Activated T-cell treated with anti-CD3 and anti-CD28 coated beads, Interleukin-2, amount 50 U/mL, for 72 hours (primary cell): ENCODE measurements at regions not wholly inside any gene's neighbourhood (a gene's known extent, or its start where the extent isn't known, plus 50 kb on each side); places are given as distances from the start of the nearest gene placed in this dataset.

Experiments
- ATAC-seq, 2 donors: fragments of 150-1000 bp; cut with Tn5 transposase; replicated peaks in 1 of 2; 2 replicates each; pipeline ENCODE4 v1.10.0; 2021; ENCODE audit warnings: moderate library complexity in 2 of 2, mild to moderate bottlenecking in 1 of 2
- DNase-seq, 2 donors: peaks; one replicate each; pipeline ENCODE4 v3.0.0; 2021 to 2022; ENCODE audit warnings: mixed read lengths in 1 of 2
- H3K27ac Mint-ChIP-seq: one replicate; pipeline ENCODE4 v1.8.0; 2022; ENCODE audit warnings: mild to moderate bottlenecking, moderate library complexity, mixed read lengths
- H3K27me3 Mint-ChIP-seq: one replicate; pipeline ENCODE4 v1.8.0; 2022; ENCODE audit warnings: low read depth, mixed read lengths
- H3K36me3 Mint-ChIP-seq, 2 donors: one replicate each; pipeline ENCODE4 v1.8.0; 2022; ENCODE audit warnings: mixed read lengths in 2 of 2, mild to moderate bottlenecking in 1 of 2; ENCODE audit not compliant: insufficient read depth in 2 of 2
- H3K4me1 Mint-ChIP-seq: one replicate; pipeline ENCODE4 v1.8.0; 2022; ENCODE audit warnings: low read depth, mixed read lengths
- H3K4me3 Mint-ChIP-seq, 2 donors: one replicate each; pipeline ENCODE4 v1.8.0; 2022; ENCODE audit warnings: mild to moderate bottlenecking in 2 of 2, mixed read lengths in 2 of 2, moderate library complexity in 2 of 2
- H3K9me3 Mint-ChIP-seq, 2 donors: one replicate each; pipeline ENCODE4 v1.8.0; 2022; ENCODE audit warnings: mixed read lengths in 2 of 2

DNA sequence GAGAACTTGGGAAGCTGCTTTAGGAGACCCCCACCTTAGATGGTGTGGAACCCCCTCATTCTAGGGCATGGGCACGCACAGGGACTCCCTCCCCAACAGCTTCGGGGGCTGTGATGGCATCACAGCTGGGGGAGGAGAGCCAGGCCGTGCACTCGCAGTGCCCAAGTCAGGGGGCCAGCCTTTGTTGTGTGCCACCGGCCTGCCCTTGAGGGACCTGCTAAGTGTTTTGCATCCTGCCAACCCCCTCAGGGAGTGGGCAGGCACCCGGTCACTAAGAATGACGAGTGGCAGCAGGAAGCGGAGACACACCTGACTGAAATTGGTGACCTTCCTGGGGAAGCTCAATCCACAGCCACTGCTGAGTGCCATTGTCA lies 334.9 kb upstream of the SFSWAP start:
- Mint-ChIP-seq H3K4me1 (no peaks in the 10 kb centered on the region), H3K27ac (no peak overlapping the region), H3K27me3 (no peaks in the 10 kb centered on the region), H3K36me3 (no peaks in the 10 kb centered on the region), H3K4me3 (no peak overlapping the region), H3K9me3 (no peaks in the 10 kb centered on the region)
- no peak for DNase-seq
- no peak for ATAC-seq

DNA sequence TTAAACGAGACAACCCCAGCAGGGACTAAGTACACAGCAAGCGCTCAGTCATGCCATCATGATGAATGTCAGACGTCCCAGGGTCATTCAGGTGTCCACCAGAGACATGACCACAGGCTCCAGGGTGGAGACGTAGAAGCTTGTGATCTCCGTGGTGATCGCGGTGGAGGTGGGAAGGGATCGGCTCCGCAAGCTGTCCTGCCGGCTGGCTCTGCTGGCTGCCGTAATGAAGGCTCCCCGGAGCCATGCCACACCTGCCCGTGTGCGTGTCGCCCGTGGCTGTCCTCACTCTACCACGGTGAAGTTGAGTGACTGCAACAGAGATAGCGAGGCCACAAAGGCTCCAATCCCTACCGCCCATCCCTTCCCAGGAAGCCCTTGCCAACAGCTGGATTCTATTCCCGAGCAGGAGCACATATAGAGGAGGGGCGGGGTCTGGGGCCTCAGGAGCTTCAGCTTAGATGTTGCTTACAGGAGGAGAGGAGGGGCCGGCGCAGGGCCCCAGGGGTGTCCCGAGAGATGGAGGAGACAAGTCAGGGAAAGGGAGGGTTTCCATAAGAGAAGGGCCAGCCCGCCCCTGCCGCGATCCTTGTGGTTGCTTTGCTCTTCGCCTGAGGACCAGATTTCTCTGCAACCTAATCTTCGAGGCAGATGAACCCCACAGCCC lies 332.6 kb upstream of the SFSWAP start:
- Mint-ChIP-seq H3K27ac (no peak overlapping the region), H3K4me3 (no peak overlapping the region), H3K27me3 (no peaks in the 10 kb centered on the region), H3K9me3 (no peaks in the 10 kb centered on the region), H3K4me1 (no peaks in the 10 kb centered on the region), H3K36me3 (no peaks in the 10 kb centered on the region)
- DNase-seq (no peak), ATAC-seq (no peak)

DNA sequence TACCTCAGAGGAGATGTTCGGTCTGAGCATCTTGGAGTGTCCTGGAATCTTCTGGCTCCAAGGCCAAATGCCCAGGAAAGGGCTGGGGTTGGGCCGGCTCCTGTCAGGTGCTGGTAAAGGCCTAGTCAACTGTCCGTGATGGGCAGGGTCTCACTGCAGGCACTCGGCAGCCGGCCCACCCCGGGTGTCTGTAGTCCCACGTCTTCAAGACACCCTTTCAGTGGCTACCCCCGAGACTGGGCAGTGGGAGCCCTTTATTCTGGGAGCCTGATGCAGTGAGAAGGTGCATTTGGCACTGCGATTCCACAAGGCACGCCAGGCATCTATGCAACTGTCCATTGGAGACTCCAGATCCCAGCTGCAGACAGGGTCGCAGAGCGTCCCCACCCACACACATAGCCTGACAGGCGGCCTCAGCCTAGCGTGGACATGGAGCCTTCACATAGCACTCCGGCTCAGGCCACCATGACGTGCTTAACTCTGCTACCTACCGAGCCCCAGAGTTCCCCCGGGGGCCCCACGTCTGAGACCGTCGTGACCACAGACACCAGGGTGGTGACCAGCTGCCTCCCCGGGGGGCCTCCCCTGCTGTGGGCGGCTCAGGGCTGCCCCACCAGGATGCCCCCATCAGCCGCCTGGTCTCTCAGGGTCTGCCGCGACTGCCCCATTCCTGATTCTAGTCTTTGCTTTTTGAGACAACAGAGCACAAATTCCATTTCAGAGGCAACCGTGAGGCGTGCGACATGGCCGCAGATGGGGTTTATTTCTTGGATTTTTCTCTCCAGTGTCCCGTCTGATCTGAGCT lies 331.8 kb upstream of the SFSWAP start:
- no peaks in the 10 kb centered on the region for H3K27me3 Mint-ChIP-seq
- DNase-seq = no peak
- H3K27ac Mint-ChIP-seq = no peak overlapping the region
- no peak for ATAC-seq
- H3K9me3 Mint-ChIP-seq = no peaks in the 10 kb centered on the region
- H3K36me3 Mint-ChIP-seq = no peaks in the 10 kb centered on the region
- H3K4me1 Mint-ChIP-seq = no peaks in the 10 kb centered on the region
- no peak overlapping the region for H3K4me3 Mint-ChIP-seq

- H3K9me3 Mint-ChIP-seq = no peaks in the 10 kb centered on the region
- no peak for ATAC-seq
- H3K27ac Mint-ChIP-seq = no peak overlapping the region
Observed at GRCh38 chr12:131379738-131380137, 331.2 kb upstream of the SFSWAP start.

GRCh38 chr12:131380220-131380964 lies 330.5 kb upstream of the SFSWAP start:
- DNase-seq = no peak
- ATAC-seq = no peak
- Mint-ChIP-seq H3K27ac (no peak overlapping the region), H3K36me3 (no peaks in the 10 kb centered on the region), H3K9me3 (no peaks in the 10 kb centered on the region), H3K4me1 (no peaks in the 10 kb centered on the region), H3K4me3 (no peak overlapping the region), H3K27me3 (no peaks in the 10 kb centered on the region)

More at GRCh38 chr12:131379738-131380137, 331.2 kb upstream of the SFSWAP start:
- Mint-ChIP-seq H3K27me3 (no peaks in the 10 kb centered on the region), H3K4me3 (no peak overlapping the region), H3K36me3 (no peaks in the 10 kb centered on the region), H3K4me1 (no peaks in the 10 kb centered on the region)
- no peak for DNase-seq

DNA sequence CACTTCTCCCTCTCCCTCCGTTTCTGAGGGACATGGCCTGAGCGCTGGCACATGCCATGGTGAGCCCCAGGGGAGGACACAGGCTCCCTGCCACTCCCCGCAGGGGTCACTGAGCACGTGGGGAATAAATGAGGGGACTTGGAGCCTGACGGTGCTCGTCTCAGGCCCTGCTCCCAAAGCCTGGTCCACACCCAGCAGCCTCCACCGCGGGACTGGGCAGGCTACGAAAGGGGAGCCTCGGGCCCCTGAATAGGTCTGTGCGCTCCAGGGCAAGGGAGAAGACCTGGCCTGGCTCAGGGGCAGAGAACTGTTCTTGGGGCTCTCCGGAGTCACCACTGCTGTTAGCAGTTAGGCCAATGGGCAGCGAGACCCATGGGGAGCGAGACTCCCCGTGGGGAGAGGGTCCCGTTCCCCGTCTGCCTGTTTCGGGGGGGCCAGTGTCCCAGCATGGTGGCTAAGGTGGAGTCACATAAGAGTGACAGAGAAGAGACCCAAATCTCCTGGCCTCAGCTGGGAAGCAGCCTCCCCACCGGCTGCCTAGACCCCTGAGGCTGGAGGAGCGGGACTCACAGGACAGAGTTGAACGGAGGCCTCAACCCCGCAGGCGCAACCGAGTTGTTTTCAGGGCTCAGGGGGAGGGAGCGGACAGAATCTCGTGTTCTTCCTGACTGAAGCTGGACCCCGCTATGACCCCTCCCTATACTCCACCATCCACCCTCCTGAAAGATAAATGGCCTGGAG lies 329.8 kb upstream of the SFSWAP start:
- ATAC-seq (no peak), DNase-seq (no peak)
- H3K4me3 Mint-ChIP-seq = no peak overlapping the region
- H3K27ac Mint-ChIP-seq = no peak overlapping the region
- H3K9me3 Mint-ChIP-seq = no peaks in the 10 kb centered on the region
- H3K27me3 Mint-ChIP-seq = no peaks in the 10 kb centered on the region
- H3K4me1 Mint-ChIP-seq = no peaks in the 10 kb centered on the region
- no peaks in the 10 kb centered on the region for H3K36me3 Mint-ChIP-seq

DNA sequence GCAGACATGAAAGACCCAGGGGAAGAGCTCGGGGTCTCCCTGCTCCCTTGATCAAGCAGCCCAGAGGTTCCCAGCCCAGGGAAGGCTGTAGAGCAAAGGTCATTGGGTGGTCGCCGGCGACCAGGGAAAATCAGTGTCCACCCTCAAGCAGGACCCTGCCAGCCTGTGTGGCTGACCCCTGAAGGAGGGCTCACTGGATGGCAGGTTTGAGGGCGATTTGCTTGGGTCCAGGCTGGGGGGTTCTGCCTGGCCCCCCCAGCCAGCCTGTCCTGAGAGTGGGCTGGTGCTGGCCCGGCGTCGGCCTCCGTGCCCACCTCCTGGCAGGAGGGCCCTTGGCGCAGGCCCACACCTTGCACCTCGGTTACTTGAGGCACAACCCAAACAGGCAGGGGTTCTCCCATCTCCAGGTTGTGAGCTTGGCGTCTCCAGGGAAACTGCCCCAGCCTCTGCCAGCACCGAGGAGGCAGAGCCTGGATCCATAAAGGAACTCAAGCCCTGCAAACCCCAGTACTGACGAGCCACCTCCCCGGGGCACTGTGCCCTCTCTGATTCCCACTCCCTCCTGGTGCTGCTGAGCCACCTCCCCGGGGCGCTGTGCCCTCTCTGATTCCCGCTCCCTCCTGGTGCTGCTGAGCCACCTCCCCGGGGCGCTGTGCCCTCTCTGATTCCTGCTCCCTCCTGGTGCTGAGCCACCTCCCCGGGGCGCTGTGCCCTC lies 329.0 kb upstream of the SFSWAP start:
- ATAC-seq (no peak), DNase-seq (no peak)
- Mint-ChIP-seq H3K27ac (no peak overlapping the region), H3K4me1 (no peaks in the 10 kb centered on the region), H3K36me3 (no peaks in the 10 kb centered on the region), H3K9me3 (no peaks in the 10 kb centered on the region), H3K4me3 (no peak overlapping the region), H3K27me3 (no peaks in the 10 kb centered on the region)

DNA sequence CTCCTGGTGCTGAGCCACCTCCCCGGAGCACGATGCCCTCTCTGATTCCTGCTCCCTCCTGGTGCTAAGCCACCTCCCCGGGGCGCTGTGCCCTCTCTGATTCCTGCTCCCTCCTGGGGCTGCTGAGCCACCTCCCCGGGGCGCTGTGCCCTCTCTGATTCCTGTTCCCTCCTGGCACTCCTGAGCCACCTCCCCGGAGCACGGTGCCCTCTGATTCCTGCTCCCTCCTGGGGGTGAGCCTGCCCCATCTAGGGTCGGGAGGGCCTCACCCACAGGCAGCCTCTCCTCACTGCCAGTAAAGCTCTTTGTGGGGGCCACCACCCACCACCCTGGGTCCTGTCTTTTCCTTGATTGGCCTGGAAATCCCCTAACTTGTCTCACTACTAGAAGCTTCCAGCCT lies 327.6 kb upstream of the SFSWAP start:
- Mint-ChIP-seq H3K4me3 (no peak overlapping the region), H3K27ac (no peak overlapping the region), H3K36me3 (no peaks in the 10 kb centered on the region), H3K9me3 (no peaks in the 10 kb centered on the region), H3K27me3 (no peaks in the 10 kb centered on the region), H3K4me1 (no peaks in the 10 kb centered on the region)
- no peak for ATAC-seq
- no peak for DNase-seq

DNA sequence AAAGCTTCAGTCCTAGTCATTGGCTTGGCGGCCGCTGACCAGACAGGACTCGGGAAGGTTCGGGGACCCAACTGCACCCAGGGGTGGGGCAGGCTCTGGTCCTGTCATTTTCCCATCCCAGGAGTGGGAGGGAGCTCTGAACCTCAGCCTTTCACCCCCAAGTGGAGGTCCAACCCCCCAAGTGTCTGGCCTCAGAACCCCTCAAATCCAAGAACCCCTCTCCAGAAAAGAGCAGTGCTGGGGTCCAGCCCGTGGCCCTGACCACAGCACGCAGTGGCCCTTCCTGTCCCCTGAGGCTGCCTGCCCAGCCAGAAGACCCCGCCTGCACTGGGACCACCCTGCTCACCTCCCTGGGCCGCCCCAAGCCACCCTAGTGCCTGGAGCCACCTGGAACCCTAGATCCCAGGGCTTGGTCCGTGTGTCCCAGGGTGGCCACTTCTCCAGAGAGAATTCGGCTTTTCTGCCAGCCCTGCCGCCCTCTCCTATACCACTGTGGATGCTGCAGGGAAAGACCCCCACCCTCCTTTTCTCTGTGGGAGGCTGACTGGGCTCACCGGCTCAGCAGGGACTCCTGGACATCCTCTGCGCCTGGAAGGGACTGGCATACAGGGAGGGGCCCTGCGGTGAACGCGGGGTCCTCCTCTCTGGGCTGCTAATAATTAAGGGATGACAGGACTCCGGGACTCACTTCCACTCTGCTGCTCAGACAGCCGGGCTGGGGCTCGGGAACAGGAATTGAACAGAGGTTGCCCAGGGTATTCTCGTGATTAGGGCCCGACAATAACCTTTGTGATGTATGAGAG lies 326.9 kb upstream of the SFSWAP start:
- no peaks in the 10 kb centered on the region for H3K27me3 Mint-ChIP-seq
- H3K9me3 Mint-ChIP-seq = no peaks in the 10 kb centered on the region
- H3K4me3 Mint-ChIP-seq = no peak overlapping the region
- no peaks in the 10 kb centered on the region for H3K36me3 Mint-ChIP-seq
- no peaks in the 10 kb centered on the region for H3K4me1 Mint-ChIP-seq
- no peak for DNase-seq
- no peak for ATAC-seq
- H3K27ac Mint-ChIP-seq = no peak overlapping the region

GRCh38 chr12:131384544-131384855 lies 326.4 kb upstream of the SFSWAP start:
- Mint-ChIP-seq H3K4me1 (no peaks in the 10 kb centered on the region), H3K4me3 (no peak overlapping the region), H3K27ac (no peak overlapping the region), H3K27me3 (no peaks in the 10 kb centered on the region), H3K36me3 (no peaks in the 10 kb centered on the region), H3K9me3 (no peaks in the 10 kb centered on the region)
- DNase-seq (no peak), ATAC-seq (no peak)

GRCh38 chr12:131385313-131386166 lies 325.4 kb upstream of the SFSWAP start:
- H3K27me3 Mint-ChIP-seq = peaks cover 8% of the 10 kb centered on the region
- H3K4me3 Mint-ChIP-seq = no peak overlapping the region
- H3K36me3 Mint-ChIP-seq = no peaks in the 10 kb centered on the region
- no peak for DNase-seq
- ATAC-seq = no peak
- no peak overlapping the region for H3K27ac Mint-ChIP-seq
- no peaks in the 10 kb centered on the region for H3K4me1 Mint-ChIP-seq
- H3K9me3 Mint-ChIP-seq = no peaks in the 10 kb centered on the region
